Endothelial cell of umbilical vein (primary cell): ENCODE measurements at regions not wholly inside any gene's neighbourhood (a gene's known extent, or its start where the extent isn't known, plus 50 kb on each side); places are given as distances from the start of the nearest gene placed in this dataset.

Experiments used
- BruUV-seq: library from RNA; stranded (reverse); fragments of 400-500 nt; replicated peaks from 2 replicates; lab custom pipeline; 2021; lab: Mats Ljungman, UMichigan
- CTCF ChIA-PET: fragments of 300-600, 350-600 bp; sonication (Branson Sonifier 250); formaldehyde crosslinking; loops from one replicate; lab custom pipeline; 2021; ENCODE audit warnings: antibody characterized with exemption, inconsistent platforms; lab: Charles Lee
- POLR2A ChIA-PET: fragments of 300-600, 350-600 bp; sonication (Branson Sonifier 250); formaldehyde crosslinking; loops from one replicate; lab custom pipeline; 2021; ENCODE audit warnings: antibody characterized with exemption, inconsistent platforms; lab: Charles Lee
- DNase-seq: peaks from one replicate; pipeline ENCODE4 v3.0.0-alpha.2; 2011; ENCODE audit warnings: low read depth, low spot score
- FAIRE-seq: peaks from 2 replicates; lab custom pipeline; 2011; peaks lifted over from hg19 to GRCh38; lab: Jason Lieb, UNC
- H2AFZ ChIP-seq: 2 replicates; pipeline ENCODE4 v1.6.0; 2012; ENCODE audit warnings: low read depth, low read length, control low read depth, inconsistent platforms
- H3K27ac ChIP-seq: 2 replicates; pipeline ENCODE4 v1.5.1; 2011; ENCODE audit warnings: low read depth, mild to moderate bottlenecking, control low read depth, low read length, moderate library complexity; ENCODE audit not compliant: insufficient read depth
- H3K27me3 ChIP-seq, 2 experiments: 2 replicates each; pipeline versions ENCODE4 v1.6.0 to v1.6.1; 2011; ENCODE audit warnings: low read length in 2 of 2, mixed read lengths in 1 of 2; ENCODE audit not compliant: control insufficient read depth in 2 of 2, insufficient read depth in 2 of 2
- H3K36me3 ChIP-seq, 2 experiments: 2 replicates in 1 of 2; 3 replicates in 1 of 2; pipeline ENCODE4 v1.5.1; 2011; ENCODE audit warnings: low read length in 2 of 2, mild to moderate bottlenecking in 1 of 2, moderate library complexity in 1 of 2; ENCODE audit not compliant: control insufficient read depth in 2 of 2, insufficient read depth in 2 of 2; ENCODE audit errors: extremely low read depth in 1 of 2
- H3K4me1 ChIP-seq: 3 replicates; pipeline ENCODE4 v1.5.1; 2011; ENCODE audit warnings: mild to moderate bottlenecking, low read length; ENCODE audit not compliant: control insufficient read depth, insufficient read depth; ENCODE audit errors: extremely low read depth
- H3K4me2 ChIP-seq: 2 replicates; pipeline ENCODE4 v1.6.1; 2011; ENCODE audit warnings: low read length, control low read depth, mixed read lengths; ENCODE audit not compliant: insufficient read depth
- H3K4me3 ChIP-seq, 3 experiments: fragments of 200-600 bp in 1 of 3; sonication (generic), shearing (Covaris generic) in 1 of 3; replicated peaks in 1 of 3; 2 replicates each; pipeline ENCODE4 v1.5.1; 2011 to 2016; ENCODE audit warnings: control low read depth in 3 of 3, low read length in 3 of 3, mild to moderate bottlenecking in 2 of 3, inconsistent platforms in 1 of 3, low read depth in 1 of 3, moderate library complexity in 1 of 3; ENCODE audit not compliant: insufficient read depth in 1 of 3
- H3K79me2 ChIP-seq: 2 replicates; pipeline ENCODE4 v1.6.0; 2012; ENCODE audit warnings: low read length, inconsistent platforms; ENCODE audit not compliant: control insufficient read depth, insufficient read depth
- H3K9ac ChIP-seq: replicated peaks from 2 replicates; pipeline ENCODE3; 2011; ENCODE audit warnings: low read length, control low read depth; ENCODE audit not compliant: insufficient read depth; ENCODE audit errors: extremely low read depth
- H3K9me1 ChIP-seq: replicated peaks from 3 replicates; pipeline ENCODE4 v1.6.0; 2011; ENCODE audit warnings: mild to moderate bottlenecking, low read length; ENCODE audit not compliant: control insufficient read depth, insufficient read depth; ENCODE audit errors: extremely low read depth
- H3K9me3 ChIP-seq: replicated peaks from 2 replicates; pipeline ENCODE4 v1.5.1; 2012; ENCODE audit warnings: low read length, inconsistent platforms; ENCODE audit not compliant: control insufficient read depth, insufficient read depth
- H4K20me1 ChIP-seq: replicated peaks from 2 replicates; pipeline ENCODE3; 2011; ENCODE audit warnings: mild to moderate bottlenecking, low read length; ENCODE audit not compliant: control insufficient read depth, insufficient read depth; ENCODE audit errors: extremely low read depth
- EZH2 ChIP-seq: IDR thresholded peaks from 2 replicates; pipeline ENCODE4 v1.6.1; 2012; ENCODE audit warnings: borderline replicate concordance, low read depth, mild to moderate bottlenecking, moderate library complexity, low read length, inconsistent platforms; ENCODE audit not compliant: severe bottlenecking
- FOS ChIP-seq: IDR thresholded peaks from 2 replicates; pipeline ENCODE4 v1.6.1; 2011; ENCODE audit warnings: mild to moderate bottlenecking, low read length, moderate library complexity, borderline replicate concordance; ENCODE audit not compliant: insufficient read depth
- GATA2 ChIP-seq: IDR thresholded peaks from 2 replicates; pipeline ENCODE4 v1.7.0; 2011; ENCODE audit warnings: low read depth, mild to moderate bottlenecking, moderate library complexity, mixed read lengths, low read length; ENCODE audit not compliant: insufficient read length, insufficient read depth
- MYC ChIP-seq: IDR thresholded peaks from one replicate; pipeline ENCODE4 v1.6.1; 2011; ENCODE audit warnings: mild to moderate bottlenecking, low read depth, low read length
- POLR2A ChIP-seq: IDR thresholded peaks from 2 replicates; pipeline ENCODE4 v1.6.1; 2012; ENCODE audit warnings: low read depth, mild to moderate bottlenecking, control low read depth, low read length
- POLR2AphosphoS5 ChIP-seq: IDR thresholded peaks from 2 replicates; pipeline ENCODE4 v1.6.1; 2012; ENCODE audit warnings: low read depth, mild to moderate bottlenecking, control low read depth, low read length, moderate library complexity; ENCODE audit not compliant: insufficient read depth
- dilution Hi-C: fragments of 300-500 bp; cut with MboI; formaldehyde crosslinking; loops from one replicate; pipeline ENCODE4 v1.15.0; 2019; ENCODE audit warnings: low sequenced_read_pairs; ENCODE audit not compliant: extremely low pct_ligation_motif_present
- intact Hi-C: fragments of 100-400 bp; cut with micrococcal nuclease; formaldehyde crosslinking; loops from one replicate; pipeline ENCODE4 v1.10.0; 2022
- TF ChIP-seq, protein P1 (sequence below), 2 donors: IDR thresholded peaks; 1 replicate in 1 of 2; 2 replicates in 1 of 2; pipeline ENCODE4 v1.5.1; 2011; ENCODE audit warnings: low read length in 2 of 2, mild to moderate bottlenecking in 2 of 2, moderate library complexity in 2 of 2, control low read depth in 1 of 2, inconsistent platforms in 1 of 2, low read depth in 1 of 2; ENCODE audit not compliant: insufficient read depth in 1 of 2; ENCODE audit errors: extremely low read depth in 1 of 2
- TF ChIP-seq, protein P2 (sequence below): IDR thresholded peaks from 2 replicates; pipeline ENCODE4 v1.6.1; 2011; ENCODE audit not compliant: insufficient read depth, insufficient read length

DNA sequence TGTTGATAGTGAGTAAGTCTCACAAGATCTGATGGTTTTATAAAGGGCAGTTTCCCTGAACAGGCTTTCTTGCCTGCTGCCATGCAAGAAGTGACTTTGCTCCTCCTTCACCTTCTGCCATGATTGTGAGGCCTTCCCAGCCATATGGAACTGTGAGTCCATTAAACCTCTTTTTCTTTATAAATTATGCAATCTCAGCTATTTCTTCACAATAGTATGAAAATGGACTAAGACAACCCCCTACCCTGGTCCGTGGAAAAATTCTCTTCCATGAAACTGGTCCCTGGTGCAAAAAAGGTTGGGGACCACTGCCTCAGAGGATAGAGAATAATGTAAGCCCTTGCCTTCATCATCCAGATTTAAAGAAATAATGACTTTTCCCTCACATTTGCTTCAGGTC is 861.3 kb downstream of the QKI start:
- no peak overlapping the region for H3K4me2 ChIP-seq
- H2AFZ ChIP-seq: no peak overlapping the region
- TF ChIP-seq, protein P1, sequence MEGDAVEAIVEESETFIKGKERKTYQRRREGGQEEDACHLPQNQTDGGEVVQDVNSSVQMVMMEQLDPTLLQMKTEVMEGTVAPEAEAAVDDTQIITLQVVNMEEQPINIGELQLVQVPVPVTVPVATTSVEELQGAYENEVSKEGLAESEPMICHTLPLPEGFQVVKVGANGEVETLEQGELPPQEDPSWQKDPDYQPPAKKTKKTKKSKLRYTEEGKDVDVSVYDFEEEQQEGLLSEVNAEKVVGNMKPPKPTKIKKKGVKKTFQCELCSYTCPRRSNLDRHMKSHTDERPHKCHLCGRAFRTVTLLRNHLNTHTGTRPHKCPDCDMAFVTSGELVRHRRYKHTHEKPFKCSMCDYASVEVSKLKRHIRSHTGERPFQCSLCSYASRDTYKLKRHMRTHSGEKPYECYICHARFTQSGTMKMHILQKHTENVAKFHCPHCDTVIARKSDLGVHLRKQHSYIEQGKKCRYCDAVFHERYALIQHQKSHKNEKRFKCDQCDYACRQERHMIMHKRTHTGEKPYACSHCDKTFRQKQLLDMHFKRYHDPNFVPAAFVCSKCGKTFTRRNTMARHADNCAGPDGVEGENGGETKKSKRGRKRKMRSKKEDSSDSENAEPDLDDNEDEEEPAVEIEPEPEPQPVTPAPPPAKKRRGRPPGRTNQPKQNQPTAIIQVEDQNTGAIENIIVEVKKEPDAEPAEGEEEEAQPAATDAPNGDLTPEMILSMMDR (IDR thresholded peaks at IDR 0.05; ENCODE audit: extremely low read depth in 1 of 2, insufficient read depth in 1 of 2, low read depth in 1 of 2, low read length in 2 of 2): no peak
- TF ChIP-seq EZH2: no peak
- TF ChIP-seq, protein P2, sequence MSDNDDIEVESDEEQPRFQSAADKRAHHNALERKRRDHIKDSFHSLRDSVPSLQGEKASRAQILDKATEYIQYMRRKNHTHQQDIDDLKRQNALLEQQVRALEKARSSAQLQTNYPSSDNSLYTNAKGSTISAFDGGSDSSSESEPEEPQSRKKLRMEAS: no peak
- no peak for TF ChIP-seq FOS
- no peak for TF ChIP-seq POLR2AphosphoS5
- H4K20me1 ChIP-seq: no peaks in the 10 kb centered on the region
- no peaks in the 10 kb centered on the region for H3K9me3 ChIP-seq
- no peak overlapping the region for H3K9ac ChIP-seq
- intact Hi-C loops: no loop called here
- no peaks in the 10 kb centered on the region for H3K4me1 ChIP-seq
- CTCF ChIA-PET: interaction anchor here (0.7 kb wide), 1 partner anchor 15 kb away, joined by 3 read pairs; no protein-coding TSS in a partner anchor
- H3K36me3 ChIP-seq: no peaks in the 10 kb centered on the region
- H3K79me2 ChIP-seq: no peaks in the 10 kb centered on the region
- H3K9me1 ChIP-seq: no peaks in the 10 kb centered on the region
- BruUV-seq: no TSS peak
- FAIRE-seq: no peak
- DNase-seq: no peak
- dilution Hi-C loops: no loop called here
- POLR2A ChIA-PET: no interaction called here
- no peak overlapping the region for H3K4me3 ChIP-seq
- no peaks in the 10 kb centered on the region for H3K27me3 ChIP-seq
- no peak overlapping the region for H3K27ac ChIP-seq

DNA sequence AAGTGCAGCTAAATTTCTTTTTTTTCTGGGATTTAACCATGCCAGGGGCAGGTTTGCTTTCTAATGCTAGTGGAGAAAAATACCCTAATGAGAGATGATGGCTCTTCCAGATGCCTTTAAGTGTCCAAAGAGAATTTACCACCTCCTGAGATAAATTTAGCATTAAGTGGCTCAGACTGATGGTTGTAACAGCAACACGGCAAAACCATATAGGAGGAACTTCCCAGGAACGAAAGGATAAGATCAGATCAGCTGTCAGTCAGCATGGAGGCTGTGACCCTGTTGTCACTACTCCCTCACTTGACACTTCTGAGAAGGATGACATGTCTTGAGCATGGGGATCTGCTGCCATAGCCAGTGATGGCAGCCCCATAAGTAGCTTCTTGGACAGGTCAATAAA is 860.0 kb downstream of the QKI start:
- no TSS peak for BruUV-seq
- Histone ChIP-seq H3K9ac (no peak overlapping the region), H3K79me2 (no peaks in the 10 kb centered on the region), H4K20me1 (no peaks in the 10 kb centered on the region), H3K9me3 (no peaks in the 10 kb centered on the region), H2AFZ (no peak overlapping the region), H3K4me3 (no peak overlapping the region), H3K36me3 (no peaks in the 10 kb centered on the region), H3K27ac (no peak overlapping the region), H3K4me1 (no peaks in the 10 kb centered on the region), H3K27me3 (no peaks in the 10 kb centered on the region), H3K9me1 (no peaks in the 10 kb centered on the region), H3K4me2 (no peak overlapping the region)
- dilution Hi-C loops (no loop called here), intact Hi-C loops (no loop called here)
- DNase-seq (no peak), FAIRE-seq (no peak)
- ChIA-PET CTCF (interaction anchor here (0.7 kb wide), 1 partner anchor 104 kb away, joined by 3 read pairs; no protein-coding TSS in a partner anchor), POLR2A (no interaction called here)
- TF ChIP-seq MYC (no peak), EZH2 (no peak), FOS (no peak), GATA2 (no peak), POLR2AphosphoS5 (no peak), POLR2A (no peak)
